GM10248 (cell line): ENCODE measurements at regions not wholly inside any gene's neighbourhood (a gene's known extent, or its start where the extent isn't known, plus 50 kb on each side); places are given as distances from the start of the nearest gene placed in this dataset.

Experiments used
- CTCF ChIA-PET: fragments of 300-600 bp; sonication (Branson Sonifier 250); formaldehyde crosslinking; extraction: SDS; loops from one replicate; lab custom pipeline; 2021; ENCODE audit warnings: antibody characterized with exemption; lab: Yijun Ruan, JAX
- POLR2A ChIA-PET: fragments of 350-650 bp; sonication (Branson Sonifier 250); formaldehyde crosslinking; extraction: SDS; loops from one replicate; lab custom pipeline; 2020; ENCODE audit warnings: antibody characterized with exemption; lab: Yijun Ruan, JAX
- DNase-seq: peaks from one replicate; pipeline ENCODE4 v3.0.0; 2012; ENCODE audit errors: extremely low spot score
- CTCF ChIP-seq: IDR thresholded peaks from 2 replicates; pipeline ENCODE4 v1.5.1; 2012; ENCODE audit warnings: mild to moderate bottlenecking, low read depth; ENCODE audit errors: extremely low read depth, missing control alignments, control extremely low read depth

- POLR2A ChIA-PET, result no interaction called here
- no peak for DNase-seq
- TF ChIP-seq CTCF, result no peak
- CTCF ChIA-PET, result interaction anchor here (1.2 kb wide), 1 partner anchor 9 kb away, joined by 4 read pairs; no protein-coding TSS in a partner anchor
These were observed 456.1 kb downstream of the KCTD8 start for GRCh38 chr4:43992552-43992951.

GRCh38 chr4:43993196-43993902, 455.3 kb downstream of the KCTD8 start:
- ChIA-PET CTCF (interaction anchor here (0.9 to 1.2 kb wide), 3 partner anchors 9 to 14 kb away, joined by 3 to 4 read pairs (median 3); no protein-coding TSS in a partner anchor), POLR2A (no interaction called here)
- no peak for TF ChIP-seq CTCF
- DNase-seq, result no peak

GRCh38 chr4:43999669-44000068, 448.9 kb downstream of the KCTD8 start:
- no peak for TF ChIP-seq CTCF
- ChIA-PET POLR2A (no interaction called here), CTCF (no interaction called here)
- no peak for DNase-seq

- DNase-seq, result no peak
- ChIA-PET POLR2A (no interaction called here), CTCF (interaction anchor here (1.1 to 2.2 kb wide), 5 partner anchors 9 to 44 kb away, joined by 3 to 6 read pairs (median 3); no protein-coding TSS in a partner anchor)
- no peak for TF ChIP-seq CTCF
These were observed 446.2 kb downstream of the KCTD8 start for GRCh38 chr4:44002368-44002767.

- ChIA-PET CTCF (interaction anchor here (2.7 kb wide), 1 partner anchor 15 kb away, joined by 6 read pairs; no protein-coding TSS in a partner anchor), POLR2A (no interaction called here)
- no peak for DNase-seq
- TF ChIP-seq CTCF, result no peak
These were observed 431.8 kb downstream of the KCTD8 start for GRCh38 chr4:44016570-44017421.

GRCh38 chr4:44017422-44017739, 431.2 kb downstream of the KCTD8 start:
- no peak for TF ChIP-seq CTCF
- CTCF ChIA-PET, result interaction anchor here (2.7 kb wide), 1 partner anchor 16 kb away, joined by 6 read pairs; no protein-coding TSS in a partner anchor
- no peak for DNase-seq
- POLR2A ChIA-PET, result no interaction called here
